HG02884 (cell line): ENCODE measurements at regions not wholly inside any gene's neighbourhood (a gene's known extent, or its start where the extent isn't known, plus 50 kb on each side); places are given as distances from the start of the nearest gene placed in this dataset.
"Not testable (repeated sequence)": the region's sequence is repeated elsewhere in the genome, so short reads cannot be mapped to it uniquely, and the experiment has no call there.

Source experiments
- ATAC-seq: cut with Tn5 transposase; IDR thresholded peaks from one replicate; pipeline ENCODE4 v1.9.1; 2021; ENCODE audit warnings: mild to moderate bottlenecking, moderate library complexity; ENCODE audit not compliant: unreplicated experiment

- no peak for ATAC-seq
Observed at GRCh38 chr18:29960539-29960938, 1082.0 kb downstream of the DSC3 start.

DNA sequence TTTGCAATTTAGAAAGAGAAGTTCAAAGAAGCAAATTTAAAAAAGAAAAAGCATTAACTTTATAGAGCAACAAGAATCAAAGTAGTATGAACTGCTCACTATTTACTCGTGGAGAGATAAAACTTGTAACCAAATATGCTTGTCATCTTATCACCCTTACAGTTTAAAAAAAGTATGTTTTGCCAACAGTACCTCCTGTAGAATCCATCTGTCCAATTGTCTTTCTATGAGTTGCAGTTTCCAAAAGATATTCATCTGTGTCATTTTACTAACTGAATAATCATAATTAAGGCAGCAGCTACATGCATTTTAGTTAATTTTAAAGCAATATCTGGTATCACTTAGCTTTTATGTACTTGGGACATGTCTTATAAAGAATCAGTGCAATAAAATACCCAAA, 1112.3 kb downstream of the DSC3 start:
- ATAC-seq = no peak

- no peak for ATAC-seq
Observed at GRCh38 chr18:29928081-29928480, 1114.5 kb downstream of the DSC3 start.

- no peak for ATAC-seq
Observed at GRCh38 chr18:29925566-29925965, 1117.0 kb downstream of the DSC3 start.

DNA sequence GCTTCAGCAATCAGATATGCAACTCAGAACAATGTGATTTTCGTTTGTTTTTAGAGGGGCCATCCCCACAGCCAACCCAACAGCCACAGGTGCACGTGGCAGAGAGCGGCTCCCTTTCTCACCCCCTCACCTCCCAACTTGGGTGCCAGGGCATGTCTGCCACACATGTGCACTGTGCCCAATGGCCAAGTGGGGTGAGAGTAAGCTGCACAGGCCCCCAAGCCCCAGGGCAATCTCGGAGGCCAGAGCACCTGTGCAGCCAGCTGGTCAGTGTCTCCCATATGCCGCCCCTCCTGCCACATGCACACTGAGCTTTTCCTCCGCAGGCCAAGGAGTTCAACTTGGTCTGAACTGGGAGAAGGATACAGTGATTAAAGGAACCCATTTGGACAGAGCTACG, 1130.2 kb downstream of the DSC3 start:
- no peak for ATAC-seq

DNA sequence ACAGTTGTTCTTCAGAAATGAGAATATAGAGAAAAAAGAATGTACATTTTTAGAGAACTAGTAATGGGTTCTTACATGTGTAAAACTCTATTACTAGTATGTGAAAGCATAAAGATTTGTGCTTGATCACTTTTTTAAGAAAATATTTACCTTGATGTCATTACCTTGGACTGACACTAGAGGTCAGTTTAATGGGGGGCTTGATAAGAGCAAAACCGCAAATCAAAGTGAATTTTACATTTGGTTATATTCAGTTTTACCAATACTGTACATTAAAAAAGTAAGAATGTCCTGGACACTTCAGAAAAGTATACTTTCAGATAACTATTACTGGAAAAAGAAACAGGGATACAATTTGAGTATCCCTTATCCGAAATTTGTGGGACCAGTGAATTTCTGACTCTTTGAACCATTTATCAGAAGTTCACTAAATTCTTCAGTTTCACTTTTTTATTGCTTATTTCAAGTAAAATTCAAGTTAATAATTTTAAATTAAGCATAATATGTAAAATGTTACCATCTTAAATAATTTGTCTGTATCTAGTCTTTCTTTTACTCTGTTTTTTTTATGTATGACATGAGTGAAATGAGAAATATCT, 1149.5 kb downstream of the DSC3 start:
- no peak for ATAC-seq

GRCh38 chr18:29883114-29883513, 1159.4 kb downstream of the DSC3 start:
- no peak for ATAC-seq

GRCh38 chr18:29882620-29883019, 1159.9 kb downstream of the DSC3 start:
- no peak for ATAC-seq

DNA sequence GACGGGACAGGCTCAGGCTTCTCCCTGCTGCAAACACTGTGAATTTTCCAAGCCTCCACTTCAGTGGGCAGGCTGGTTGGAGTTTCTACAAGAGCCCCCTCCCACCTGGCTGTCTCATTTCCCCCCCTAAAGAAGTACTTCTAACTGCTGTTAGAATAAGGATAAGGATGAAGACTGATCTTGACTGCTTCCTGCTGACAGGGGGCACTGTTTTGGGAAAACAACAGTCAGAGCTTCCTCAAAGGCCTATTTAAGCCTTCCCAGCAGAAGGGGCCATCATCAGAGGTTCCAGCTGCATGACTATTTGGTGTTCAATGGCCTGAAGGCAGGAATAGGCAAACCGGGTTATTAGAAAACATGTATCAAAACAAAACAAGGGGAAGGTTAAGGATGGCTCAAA, 1162.8 kb downstream of the DSC3 start:
- no peak for ATAC-seq

- ATAC-seq = no peak
Observed at GRCh38 chr18:29874519-29875098, 1167.9 kb downstream of the DSC3 start.

DNA sequence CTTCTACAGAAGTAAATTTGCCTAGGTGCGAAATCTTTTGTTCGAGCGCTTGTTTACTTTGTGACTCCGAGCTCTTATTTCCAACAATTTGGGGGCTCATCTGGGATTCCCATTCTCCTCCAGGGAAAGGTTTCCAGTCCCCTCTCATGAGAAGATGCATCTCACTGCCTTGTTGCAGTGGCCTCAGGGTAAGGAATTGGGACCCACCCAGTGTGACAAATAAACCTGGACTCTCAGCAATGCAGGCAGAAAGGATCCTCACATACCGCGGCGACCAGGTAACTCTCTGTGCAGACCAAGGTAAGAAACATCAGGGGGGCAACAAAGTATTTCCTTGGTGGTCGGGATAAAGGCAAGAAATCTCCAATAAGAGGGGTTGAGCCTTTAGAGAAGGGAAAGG, 1169.3 kb downstream of the DSC3 start:
- ATAC-seq = no peak

DNA sequence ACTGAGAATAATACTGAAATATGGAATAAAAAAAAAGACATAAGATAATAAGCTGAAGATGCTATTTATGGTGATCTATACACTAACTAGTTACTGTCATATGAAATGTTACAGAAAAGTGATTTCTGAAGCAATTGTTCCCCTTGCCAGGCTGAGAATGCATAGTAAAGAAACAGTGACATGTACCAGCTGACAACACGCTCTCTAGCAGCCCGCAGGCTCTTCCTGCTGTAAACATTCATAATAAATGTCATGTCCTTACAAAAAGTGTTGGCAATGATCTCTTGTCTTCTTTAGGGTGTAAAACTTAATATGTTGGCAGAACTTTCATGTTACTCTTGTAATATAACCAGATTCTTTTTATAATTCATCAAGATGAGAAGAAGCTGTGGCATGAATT, 1171.3 kb downstream of the DSC3 start:
- ATAC-seq = no peak

- no peak for ATAC-seq
Observed at GRCh38 chr18:29862824-29863223, 1179.7 kb downstream of the DSC3 start.

DNA sequence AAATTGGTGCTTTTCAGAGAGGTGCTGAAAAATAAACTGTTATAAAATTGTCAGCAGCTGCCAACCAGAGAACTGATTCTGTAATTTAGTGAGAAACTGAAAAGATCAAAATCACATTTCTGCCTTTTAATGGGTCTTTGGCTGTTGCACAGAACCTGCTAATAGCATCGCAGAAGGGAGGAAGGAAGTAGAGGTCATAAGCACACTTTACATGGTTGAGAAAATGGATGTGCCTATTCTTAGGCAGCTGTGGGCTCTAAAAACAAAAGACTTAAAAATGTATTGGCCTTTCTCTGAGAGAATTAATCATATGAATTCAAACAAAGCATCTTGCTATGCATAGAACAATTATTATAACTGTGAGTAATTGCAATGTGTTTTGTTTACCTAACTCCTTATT, 1186.9 kb downstream of the DSC3 start:
- no peak for ATAC-seq

- no peak for ATAC-seq
Observed at GRCh38 chr18:29853126-29853525, 1189.4 kb downstream of the DSC3 start.

GRCh38 chr18:29849144-29849543, 1193.4 kb downstream of the DSC3 start:
- ATAC-seq = no peak

- ATAC-seq = no peak
Observed at GRCh38 chr18:29841631-29842030, 1200.9 kb downstream of the DSC3 start.

- no peak for ATAC-seq
Observed at GRCh38 chr18:29840089-29840488, 1202.5 kb downstream of the DSC3 start.

DNA sequence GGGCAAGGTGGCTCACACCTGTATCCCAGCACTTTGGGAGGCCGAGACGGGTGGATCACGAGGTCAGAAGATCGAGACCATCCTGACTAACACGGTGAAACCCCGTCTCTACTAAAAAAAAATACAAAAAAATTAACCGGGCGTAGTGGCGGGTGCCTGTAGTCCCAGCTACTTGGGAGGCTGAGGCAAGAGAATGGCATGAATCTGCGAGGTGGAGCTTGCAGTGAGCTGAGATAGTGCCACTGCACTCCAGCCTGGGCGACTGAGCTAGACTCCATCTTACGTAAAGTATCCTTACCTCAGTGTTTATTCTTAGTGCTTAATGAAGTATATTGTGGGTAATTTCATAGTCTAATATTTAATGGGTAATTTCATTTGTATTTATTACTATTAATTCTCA, 1203.6 kb downstream of the DSC3 start:
- not testable (repeated sequence) for ATAC-seq

DNA sequence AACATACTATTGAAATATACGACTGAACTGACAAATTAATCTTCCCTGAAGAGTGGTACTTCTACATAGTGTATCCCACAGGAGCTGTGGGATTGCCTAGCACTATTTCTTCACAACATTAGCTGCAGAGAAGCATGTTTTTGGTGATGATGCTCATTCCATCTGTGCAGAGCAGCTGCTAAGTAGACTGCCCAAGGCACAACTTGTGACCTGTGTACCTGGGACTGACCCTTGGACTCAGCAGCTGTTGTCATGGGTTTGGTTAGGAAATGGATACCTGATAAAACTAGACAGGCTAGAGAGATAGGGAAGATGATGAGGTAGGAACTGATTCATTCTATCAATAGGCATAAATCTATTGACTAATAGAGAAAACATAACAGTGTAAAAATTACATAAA, 1204.0 kb downstream of the DSC3 start:
- ATAC-seq = no peak

DNA sequence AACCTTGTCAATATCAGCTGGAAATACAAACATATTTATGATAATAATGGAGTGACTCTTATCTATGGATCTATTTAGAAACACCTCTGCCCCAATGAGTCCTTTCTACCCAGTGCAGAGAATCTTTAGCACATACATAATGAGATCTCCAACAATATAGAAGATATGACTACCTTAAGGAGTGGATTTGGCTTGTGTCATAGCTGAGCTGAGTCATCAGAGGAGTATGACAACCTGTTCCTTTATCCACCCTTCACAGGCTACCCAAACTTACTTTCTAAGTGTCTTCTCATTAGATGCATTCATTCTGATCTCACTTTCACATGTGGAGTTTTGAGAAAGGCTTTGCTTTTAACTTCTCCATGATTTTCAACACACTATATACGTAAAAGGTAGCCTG, 1218.9 kb downstream of the DSC3 start:
- ATAC-seq = no peak

DNA sequence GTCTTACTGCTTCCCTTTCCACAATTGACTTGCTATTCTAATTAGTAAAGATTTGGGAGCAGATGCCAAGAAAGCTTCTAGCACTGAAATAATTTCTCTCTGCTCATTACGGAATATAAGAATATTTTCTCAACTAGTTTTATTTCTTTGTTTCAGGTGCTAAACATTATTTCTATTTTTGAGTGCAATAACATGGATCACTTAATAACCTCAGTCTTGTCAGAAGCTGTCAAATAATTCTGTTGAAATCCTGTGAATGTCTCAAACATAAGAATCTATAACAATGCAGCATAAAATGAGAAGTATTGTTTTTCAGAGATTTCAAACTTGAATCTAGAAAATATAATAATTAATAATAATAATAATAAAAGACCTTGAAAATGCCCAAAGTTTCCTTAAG, 1221.0 kb downstream of the DSC3 start:
- ATAC-seq = no peak

- no peak for ATAC-seq
Observed at GRCh38 chr18:29811519-29811918, 1231.0 kb downstream of the DSC3 start.
